Activated CD8-positive, alpha-beta memory T cell treated with anti-CD3 and anti-CD28 coated beads, Interleukin-2, amount 50 U/mL, for 4 hours (primary cell): ENCODE measurements at regions not wholly inside any gene's neighbourhood (a gene's known extent, or its start where the extent isn't known, plus 50 kb on each side); places are given as distances from the start of the nearest gene placed in this dataset.

ENCODE experiments used
- DNase-seq: peaks from one replicate; pipeline ENCODE4 v3.0.0-alpha.2; 2020

DNA sequence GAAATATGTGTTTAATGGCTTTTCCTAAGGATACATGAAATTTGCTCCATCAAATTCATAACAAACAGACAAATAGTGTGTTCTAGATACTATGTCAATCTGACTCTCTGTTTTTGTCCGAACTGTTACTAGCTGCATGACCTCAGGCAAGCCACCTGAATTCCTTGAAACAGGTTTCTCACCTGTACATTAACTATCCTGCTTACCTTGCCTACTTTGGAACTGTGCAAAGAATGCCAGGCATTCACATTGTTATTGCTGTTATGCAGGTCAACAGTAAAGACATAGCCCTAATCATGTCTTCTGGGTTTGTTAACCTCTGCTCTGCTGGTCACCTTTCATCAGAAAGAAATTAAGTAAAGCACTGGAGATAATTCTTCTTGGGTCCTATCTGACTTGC is 1283.9 kb upstream of the CELF2 start:
- no peak for DNase-seq

DNA sequence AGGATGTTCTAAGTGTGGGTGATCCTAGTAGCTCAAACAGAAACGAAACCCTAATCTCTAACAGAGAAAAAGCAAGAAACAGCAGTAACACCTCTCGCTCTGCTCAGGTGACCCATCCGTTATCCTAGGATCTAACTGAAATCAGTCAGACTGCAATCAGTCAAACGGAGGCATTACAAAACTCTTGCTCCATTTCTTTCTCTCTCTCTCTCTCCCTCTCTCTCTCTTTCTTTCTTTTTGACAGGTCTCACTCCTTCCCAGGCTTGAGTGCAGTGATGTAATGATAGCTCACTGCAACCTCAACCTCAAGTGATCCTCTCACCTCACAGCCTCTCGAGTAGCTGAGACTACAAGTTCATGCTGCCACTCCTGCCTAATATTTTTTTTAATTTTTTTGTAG is 1283.5 kb upstream of the CELF2 start:
- no peak for DNase-seq

DNA sequence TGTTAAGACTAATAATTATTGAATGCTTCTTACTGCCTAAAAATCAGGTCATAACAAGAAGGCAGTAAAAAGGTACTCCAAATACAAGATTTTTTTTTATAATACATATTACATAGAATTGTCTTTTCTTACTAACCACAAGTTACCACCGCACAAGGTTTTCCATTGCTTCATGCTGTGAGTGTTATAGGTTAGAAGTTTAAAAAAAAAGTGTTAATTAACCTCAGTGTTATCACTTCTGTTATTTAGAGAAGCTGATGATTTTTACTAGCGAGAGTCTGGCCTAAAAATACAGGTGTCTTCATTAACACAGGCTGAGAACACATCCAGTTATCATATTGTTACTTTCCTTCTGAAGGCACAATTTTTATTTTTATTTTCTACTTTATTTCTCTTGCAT is 1281.9 kb upstream of the CELF2 start:
- DNase-seq = no peak

DNA sequence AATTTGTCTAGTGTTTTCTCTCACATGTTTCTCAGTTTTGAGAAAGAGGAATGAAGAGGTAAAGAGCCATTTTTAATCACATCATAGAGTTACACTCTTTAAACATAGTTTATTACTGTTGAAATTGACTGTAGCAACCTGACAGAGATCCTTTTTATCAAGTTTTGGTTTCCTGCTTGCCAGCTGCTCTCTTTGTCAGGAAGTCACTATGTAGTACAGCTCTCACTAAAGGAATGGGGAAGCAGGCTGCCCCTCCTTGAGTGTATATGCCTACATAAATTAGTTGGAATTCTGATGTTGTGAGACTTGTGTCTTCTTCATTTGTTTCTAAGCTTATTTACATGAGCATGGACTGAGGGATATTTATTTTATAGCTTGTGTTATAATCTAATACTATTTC is 1274.0 kb upstream of the CELF2 start:
- DNase-seq = no peak

DNA sequence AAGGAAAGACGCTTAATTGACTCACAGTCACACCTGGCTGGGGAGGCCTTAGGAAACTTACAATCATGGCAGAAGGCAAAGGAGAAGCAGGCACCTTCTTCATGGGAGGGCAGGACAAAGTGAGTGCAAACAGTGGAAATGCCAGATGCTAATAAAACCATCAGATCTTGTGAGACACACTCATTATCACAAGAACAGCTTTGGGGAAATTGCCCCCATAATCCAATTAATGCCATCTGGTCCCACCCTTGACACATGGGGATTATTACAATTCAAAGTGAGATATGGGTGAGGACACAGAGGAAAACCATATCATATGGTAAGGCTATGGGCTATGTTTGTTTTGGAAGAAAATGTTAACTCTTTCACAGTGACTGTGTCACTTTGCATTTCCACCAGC is 1272.5 kb upstream of the CELF2 start:
- DNase-seq = no peak

DNA sequence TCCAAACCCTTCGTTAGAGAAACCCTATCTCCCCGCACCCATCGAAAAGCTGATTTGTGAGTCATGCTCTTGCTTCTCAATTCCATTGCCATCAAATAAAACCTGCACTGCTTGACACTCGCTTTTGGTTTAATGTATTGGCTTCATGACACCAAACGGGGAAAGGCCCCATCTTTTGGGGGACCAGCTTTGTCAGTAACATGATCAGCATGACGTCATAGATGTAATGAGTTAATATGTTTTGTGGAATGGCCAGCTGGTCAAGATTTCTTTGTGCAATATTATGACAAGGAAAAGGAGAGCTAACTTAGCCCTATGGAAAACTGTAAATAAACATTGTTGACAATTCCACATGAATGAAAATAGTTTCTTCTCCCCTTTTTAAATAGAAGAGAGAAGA is 1260.5 kb upstream of the CELF2 start:
- no peak for DNase-seq

DNA sequence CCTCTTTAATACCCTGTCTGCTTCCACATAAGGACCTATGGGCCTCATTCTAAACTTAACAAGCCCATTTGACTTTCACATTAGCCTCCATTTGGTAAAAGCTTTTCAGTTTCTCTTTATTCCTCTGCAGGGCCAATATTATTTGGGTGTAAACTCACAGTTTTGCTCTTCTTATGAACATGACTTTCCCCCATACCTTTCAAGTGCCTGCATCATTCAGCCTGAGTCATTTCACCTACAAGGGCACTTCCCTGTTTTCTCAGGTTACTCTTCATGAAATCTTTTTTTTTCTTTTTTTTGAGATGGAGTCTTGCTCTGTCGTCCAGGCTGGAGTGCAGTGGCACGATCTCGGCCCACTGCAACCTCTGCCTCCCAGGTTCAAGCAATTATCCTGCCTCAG is 1258.1 kb upstream of the CELF2 start:
- no peak for DNase-seq

DNA sequence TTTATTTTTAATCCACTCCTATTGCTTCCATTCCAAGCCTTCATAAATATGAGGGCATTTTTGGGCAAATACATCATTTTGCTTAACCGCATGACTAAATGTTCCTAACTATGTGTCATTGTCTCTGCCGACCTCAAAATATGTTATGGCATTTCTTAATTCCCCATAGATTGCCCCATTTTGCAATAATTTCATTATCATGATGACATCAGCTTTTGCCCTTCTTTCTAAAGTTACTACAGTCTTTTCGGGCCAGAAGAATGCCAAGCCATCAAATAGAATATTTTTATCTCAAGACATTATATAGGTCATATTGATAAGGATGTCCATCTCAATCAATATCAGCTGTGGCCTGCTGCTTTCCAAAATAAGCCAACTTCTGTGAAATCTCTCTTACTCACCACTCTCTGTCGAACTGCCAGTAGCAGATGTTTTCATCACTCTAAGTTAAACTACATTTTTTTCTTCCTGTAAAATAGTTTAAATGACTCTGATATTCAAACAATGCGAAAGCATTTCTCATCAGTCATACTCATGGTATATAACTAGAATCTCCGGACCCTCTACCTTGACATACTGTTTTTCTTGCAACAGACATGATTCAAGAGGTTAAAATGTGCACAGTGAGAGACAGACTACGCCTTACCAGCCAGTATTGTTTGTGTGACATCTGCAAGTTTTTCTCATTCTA is 1254.6 kb upstream of the CELF2 start:
- DNase-seq = no peak

DNA sequence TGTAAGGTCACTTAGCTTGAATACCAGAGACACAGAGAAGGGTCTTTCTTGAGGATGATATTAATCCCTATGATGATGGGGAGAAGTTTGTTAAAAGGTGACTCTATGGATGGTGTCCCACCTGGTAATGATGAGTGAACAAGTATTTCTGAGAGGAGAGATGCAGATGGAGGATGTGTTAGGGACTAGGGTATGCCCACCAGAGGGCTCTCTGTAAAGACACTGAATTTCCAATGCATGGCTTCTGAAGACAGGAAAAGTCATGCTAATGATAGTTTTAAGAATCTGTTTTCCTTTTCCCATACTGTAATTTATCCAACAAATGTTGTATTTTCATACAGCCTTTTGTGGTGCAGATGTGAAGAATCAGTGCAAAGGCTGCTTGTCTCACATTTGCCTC is 1250.9 kb upstream of the CELF2 start:
- no peak for DNase-seq

DNA sequence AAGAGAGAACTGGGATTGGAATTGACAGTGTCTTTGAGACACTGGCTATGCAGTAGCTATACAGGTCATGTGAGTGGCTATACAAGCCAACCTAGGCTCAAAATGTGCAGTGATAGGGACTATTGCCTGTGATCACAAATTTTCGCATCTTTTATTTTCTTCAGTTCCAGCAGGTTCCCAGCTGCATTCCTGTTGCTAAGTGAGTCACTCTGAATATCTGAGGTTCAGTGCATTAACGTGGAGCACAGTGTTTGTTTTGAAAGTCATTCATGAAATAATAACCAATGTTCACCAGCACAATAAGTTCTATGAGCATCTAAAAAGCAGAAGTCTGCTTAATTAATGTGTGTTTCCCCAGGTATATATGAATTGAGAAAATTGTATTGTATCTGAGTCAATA is 1236.0 kb upstream of the CELF2 start:
- DNase-seq = no peak

DNA sequence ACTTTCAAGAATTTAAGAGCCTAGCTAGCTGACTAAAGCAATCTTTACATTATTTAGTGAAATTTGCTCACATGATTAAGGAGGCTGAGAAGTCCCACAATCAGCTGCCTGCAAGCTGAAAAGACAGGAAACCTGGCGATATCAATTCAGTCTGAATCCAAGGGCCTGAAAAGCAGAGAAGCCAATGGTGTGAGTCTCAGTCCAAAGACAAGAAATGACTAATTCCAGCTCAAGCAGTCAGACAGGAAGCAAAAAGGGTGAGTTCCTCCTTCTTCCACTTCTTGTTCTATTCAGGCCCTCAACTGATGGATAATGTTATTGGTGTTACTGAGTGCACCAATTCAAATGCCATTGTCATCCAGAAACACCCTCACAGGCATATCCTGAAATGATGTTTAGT is 1231.6 kb upstream of the CELF2 start:
- DNase-seq = no peak

DNA sequence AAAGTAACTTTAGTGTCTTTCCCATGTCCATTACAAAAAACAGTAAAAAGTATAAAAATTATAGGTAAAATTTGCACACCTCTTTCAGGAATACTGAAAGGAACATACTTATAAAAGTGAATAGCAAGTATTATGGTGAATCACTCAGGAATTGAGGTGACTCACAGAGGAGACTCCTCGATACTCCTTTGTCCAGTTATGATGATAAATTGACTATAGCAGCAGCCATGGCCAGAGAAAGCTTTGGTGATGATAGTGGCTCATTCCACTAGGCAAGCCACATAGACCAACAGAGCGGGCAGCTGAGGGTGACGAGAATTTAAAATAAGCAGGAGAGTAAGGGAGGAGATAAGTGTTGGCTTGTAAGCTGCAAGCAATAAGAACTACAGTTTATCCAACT is 1231.1 kb upstream of the CELF2 start:
- no peak for DNase-seq

DNA sequence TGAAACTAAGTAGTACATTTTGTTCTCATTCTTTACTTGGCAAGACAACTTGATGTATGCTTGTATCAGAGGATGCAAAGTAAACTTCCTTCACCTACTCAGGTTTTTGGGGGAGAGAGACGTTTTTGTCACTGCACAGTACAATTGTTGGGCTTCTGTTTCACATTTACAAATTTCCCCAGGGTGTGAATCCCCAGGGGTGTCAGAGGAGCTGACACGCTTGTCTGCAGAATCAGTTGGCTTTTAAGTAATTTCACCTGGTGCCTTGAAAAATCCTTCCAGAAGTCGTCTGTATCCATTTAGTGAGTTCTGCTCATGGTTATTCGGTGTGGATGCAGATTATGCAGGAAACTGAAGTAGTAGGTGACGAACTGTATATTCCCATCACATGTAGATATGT is 1227.7 kb upstream of the CELF2 start:
- DNase-seq = no peak

DNA sequence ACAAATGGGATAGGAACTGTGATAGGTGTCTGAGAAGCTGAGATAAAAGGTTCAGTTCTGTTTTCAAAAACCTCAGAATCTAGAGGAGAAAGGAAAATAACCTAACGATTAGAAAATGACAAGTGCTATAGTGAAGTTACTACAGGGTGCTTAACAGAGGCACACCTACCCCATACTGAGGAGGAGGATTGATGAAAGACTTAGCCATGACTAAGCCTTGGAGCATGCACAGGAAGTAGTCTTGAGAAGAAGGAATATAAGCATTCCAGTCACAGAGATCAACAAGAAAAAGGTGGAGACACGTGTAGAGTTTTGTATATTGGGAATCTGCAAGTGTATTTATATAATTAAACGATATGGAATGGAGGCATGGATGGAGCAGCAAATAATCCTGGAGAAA is 1225.5 kb upstream of the CELF2 start:
- no peak for DNase-seq

DNA sequence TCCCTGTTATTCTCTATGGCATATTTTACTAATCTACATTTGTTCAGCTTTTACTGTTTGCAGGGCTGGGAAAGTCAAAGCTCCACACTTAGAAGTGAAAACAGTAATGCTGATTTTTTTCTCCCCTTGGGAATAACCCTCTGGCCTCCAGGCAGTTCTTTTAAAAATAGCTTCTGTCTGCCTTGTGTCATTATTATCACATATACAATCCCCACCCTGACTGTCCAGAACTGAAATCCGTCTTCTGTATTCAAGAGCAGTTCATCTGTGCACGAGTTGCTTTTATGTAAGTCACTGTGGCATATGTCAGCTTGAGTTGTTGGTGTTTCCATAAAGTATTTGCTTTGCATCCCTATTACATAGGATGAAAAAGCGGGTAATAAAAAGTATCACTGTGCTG is 1221.1 kb upstream of the CELF2 start:
- no peak for DNase-seq

DNA sequence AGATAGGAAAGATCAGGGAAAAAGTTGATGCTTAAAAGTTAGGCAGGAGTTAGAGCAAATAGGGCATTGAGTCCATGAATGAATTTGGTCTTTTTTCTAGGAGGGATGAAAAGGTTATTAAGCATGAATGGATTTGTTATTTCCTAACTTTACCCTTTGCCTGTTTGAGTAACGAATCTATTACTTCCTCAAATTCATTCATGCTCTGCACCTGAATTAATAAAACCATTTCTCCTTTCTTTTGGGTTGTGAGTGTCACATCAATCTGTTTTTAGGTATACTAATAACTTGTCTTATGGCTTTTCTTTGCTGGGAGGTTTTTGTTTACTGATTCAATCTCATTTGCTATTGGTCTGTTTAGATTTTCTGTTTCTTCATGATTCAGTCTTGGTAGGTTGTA is 1217.7 kb upstream of the CELF2 start:
- no peak for DNase-seq

DNA sequence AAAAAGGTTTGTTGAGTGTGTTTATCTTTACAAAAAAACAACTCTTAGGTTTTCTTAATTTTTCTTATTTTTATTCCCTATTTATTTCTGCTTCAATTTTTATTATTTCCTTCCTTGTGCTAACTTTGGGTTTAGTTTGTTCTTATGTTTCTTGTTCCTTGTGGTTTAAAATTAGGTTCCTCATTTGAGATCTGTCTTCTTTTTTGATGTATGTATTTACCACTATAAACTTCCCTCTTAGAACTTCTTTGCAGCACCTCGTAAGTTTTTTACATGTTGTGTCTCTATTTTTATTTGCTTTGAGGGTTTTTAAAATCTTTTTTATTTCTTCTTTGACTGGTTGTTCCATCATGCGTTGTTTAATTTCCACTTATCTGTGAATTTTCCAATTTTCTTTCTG is 1217.1 kb upstream of the CELF2 start:
- DNase-seq = no peak

DNA sequence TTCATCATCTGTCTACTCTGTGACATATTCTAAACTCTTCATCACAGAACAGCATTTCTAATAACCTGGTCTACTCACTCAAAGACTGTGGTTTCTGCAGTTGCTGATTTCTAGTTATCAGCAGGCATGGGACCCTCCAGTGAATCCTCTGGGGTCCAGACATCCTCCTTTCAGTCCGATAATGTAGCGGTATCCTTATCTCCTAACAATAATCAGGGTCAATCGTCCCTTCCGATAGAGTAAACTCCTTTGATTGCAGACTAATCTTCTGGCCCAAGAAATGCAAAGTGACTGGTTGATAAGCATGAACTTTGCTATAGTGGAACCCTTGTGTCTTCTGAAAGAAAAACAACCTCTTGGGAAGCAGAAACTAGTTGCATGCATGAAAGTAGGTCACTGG is 1209.8 kb upstream of the CELF2 start:
- DNase-seq = no peak

DNA sequence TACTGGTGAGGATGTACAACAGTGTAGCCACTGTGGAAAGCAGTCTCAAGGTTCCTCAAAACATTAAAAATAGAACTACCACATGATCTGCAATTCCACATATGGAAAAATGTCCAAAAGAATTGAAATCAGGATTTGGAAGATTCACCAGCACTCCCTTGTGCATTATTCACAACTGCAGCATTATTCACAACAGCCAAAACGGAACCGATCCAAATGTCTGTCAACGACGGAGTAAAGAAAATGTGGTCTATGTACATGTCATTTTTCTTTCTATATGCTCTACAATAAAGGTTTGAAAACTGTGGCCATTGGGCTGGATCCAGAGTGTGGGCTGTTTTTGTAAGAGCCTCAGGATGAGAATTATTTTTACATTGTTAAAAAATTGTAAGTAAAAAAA is 1206.1 kb upstream of the CELF2 start:
- DNase-seq = no peak

DNA sequence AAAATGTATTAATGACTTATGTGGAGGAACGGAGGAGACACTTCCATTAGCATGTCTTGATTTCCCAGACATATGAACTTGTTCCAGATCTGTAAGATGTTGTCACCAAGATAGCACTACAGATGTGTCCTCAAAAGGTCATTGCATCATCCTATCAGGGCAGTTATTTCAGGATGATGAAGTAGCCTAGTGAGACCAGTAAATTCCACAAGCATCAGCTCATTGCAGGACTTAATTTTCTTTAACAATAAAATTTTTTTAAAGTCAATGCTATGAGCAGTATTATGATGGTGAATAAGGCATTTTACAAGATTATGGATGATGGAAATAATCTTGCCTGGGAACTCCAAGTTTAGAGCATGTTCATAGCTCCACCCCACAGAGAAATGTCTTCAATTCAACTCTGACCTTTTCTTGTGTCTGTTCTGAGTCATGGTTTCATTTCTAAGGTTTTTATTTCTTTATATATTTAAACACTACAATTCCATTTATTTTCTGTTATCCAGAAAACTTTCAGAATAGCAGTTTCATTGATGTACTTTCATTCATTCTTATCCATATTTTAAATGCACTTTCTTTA is 1203.3 kb upstream of the CELF2 start:
- no peak for DNase-seq

DNA sequence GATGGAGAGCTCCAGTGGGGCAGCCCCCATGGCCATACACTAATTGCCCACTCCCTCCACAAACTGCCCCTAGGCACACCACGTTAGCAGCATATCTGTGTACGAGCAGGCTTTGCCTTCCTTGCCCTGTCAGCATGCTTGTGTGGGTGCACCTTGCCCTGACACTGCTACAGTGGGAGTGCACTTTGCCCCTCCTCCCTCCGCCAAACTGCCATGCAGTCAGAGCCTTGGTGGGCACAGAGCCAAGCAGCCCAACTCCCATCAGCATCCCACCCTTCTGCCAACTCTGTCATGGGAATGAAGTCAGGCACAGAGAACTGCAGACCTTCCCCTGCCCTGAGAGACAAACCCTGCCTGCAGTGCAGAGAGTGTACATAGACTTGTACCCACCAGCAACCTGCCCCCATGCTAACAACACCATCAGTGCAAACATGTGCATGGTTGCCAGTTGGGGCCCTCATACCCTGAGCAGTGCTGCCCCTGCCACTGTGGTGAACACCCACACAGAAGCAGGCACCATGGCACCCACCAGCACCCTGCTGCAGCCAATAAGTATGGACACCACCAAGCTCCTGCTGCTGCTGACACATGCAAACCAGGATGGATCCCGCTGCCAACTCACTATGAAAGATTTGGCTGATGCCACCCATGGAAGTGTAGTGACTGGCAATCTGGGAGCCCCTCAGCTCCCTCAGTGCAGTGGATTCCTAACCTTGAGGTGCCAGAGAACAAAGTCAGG is 1197.7 kb upstream of the CELF2 start:
- DNase-seq = no peak

DNA sequence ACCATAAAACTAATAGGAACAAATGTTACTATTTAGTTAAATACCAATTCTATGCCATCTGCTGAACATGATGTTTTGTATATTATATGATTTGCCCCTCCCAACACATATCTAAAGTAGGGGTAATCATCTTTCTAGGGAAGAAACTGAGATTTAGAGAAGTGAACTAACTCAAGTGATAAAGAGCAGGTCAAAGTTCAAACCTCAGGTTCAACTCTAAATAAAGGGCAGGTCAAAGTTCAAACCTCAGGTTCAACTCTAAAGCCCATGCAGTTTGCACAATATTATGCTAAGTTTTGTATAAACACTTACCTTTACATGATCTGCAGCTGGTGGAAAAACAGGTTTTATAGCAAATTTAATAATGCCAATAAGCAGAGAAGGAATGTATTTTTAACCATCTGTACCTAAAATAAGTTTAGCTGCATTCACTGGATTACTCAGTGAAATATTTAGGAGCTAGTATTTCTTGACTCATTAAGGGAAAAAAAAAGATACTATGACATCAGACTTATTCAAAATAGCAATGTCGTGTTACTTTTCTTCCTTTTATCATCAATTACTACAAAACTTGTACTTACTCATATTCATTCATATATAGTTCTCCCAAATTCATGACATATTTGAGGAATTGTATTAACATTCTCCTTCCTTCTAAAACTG is 1194.3 kb upstream of the CELF2 start:
- DNase-seq = no peak

DNA sequence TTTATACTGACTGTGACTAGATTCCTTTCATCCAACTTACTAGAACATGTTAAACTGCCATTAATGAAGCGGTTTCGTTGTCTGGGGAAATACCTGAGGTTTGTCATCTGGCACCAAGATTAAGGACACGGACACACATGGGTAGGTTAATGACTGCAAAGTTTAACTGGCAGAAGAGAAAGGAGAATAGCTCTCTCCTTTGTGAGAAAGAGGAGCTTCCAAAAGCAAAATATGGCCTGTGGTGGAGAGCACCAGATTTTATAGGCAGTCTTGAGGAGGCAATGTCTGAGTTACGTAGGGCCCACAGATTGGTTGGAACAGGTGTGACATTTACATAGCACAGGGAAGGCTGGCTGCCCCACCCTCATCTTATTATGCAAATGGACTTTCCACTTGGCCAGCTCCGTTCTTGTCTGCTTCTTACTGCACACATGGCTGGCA is 1193.0 kb upstream of the CELF2 start:
- no peak for DNase-seq

DNA sequence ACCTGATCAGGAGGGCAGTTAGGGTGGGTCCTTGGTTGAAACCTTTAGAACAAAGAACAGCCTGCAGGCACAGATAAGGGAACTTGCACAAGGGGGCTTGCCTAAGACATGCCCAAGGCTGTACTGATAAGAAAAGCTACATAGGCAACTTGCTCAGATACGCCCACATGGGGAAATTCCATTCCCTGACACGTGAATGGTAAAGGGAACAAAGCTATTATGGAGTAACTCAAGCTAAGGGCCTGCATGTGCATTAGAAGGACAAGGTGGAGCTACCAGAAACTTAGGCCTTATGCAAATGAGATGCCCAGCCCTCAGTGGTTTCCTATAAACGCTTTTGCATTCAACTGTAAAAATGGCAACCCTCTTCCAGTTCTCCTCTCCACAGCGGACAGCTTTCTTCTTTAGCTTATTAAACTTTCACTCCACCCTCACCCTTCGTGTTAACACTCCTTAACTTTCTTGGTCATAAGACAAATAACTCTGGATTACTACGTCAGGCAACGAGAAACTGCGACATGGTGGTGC is 1192.1 kb upstream of the CELF2 start:
- no peak for DNase-seq
